ENCODE measurements at regions not wholly inside any gene's neighbourhood (a gene's known extent, or its start where the extent isn't known, plus 50 kb on each side); places are given as distances from the start of the nearest gene placed in this dataset.

- TF ChIP-seq, protein P1, sequence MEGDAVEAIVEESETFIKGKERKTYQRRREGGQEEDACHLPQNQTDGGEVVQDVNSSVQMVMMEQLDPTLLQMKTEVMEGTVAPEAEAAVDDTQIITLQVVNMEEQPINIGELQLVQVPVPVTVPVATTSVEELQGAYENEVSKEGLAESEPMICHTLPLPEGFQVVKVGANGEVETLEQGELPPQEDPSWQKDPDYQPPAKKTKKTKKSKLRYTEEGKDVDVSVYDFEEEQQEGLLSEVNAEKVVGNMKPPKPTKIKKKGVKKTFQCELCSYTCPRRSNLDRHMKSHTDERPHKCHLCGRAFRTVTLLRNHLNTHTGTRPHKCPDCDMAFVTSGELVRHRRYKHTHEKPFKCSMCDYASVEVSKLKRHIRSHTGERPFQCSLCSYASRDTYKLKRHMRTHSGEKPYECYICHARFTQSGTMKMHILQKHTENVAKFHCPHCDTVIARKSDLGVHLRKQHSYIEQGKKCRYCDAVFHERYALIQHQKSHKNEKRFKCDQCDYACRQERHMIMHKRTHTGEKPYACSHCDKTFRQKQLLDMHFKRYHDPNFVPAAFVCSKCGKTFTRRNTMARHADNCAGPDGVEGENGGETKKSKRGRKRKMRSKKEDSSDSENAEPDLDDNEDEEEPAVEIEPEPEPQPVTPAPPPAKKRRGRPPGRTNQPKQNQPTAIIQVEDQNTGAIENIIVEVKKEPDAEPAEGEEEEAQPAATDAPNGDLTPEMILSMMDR (IDR thresholded peaks at IDR 0.05; ENCODE audit: poor library complexity, severe bottlenecking) = no peak
- TF ChIP-seq REST (IDR thresholded peaks at IDR 0.05; ENCODE audit: borderline replicate concordance) (no peak), EZH2 (IDR thresholded peaks at IDR 0.05; ENCODE audit: borderline replicate concordance, insufficient read depth, low read length, poor library complexity, severe bottlenecking) (no peak), TAF1 (IDR thresholded peaks at IDR 0.05; ENCODE audit: low read depth) (no peak), MXI1 (conservative IDR thresholded peaks at IDR 0.05; ENCODE audit: poor library complexity, severe bottlenecking) (no peak), POLR2AphosphoS5 (IDR thresholded peaks at IDR 0.05) (no peak), EP300 (conservative IDR thresholded peaks at IDR 0.05; ENCODE audit: poor library complexity, severe bottlenecking) (no peak)
Observed at GRCh38 chr14:51365241-51365965, 125.4 kb downstream of the TMX1 start.
